SIG-M5 treated with dmso at 0.1 percent for 504 hours (cell line): ENCODE measurements at regions not wholly inside any gene's neighbourhood (a gene's known extent, or its start where the extent isn't known, plus 50 kb on each side); places are given as distances from the start of the nearest gene placed in this dataset.

Experiments
- DNase-seq: peaks from one replicate; lab custom pipeline; 2025; ENCODE audit not compliant: unreplicated experiment; lab: John Stamatoyannopoulos, UW

DNA sequence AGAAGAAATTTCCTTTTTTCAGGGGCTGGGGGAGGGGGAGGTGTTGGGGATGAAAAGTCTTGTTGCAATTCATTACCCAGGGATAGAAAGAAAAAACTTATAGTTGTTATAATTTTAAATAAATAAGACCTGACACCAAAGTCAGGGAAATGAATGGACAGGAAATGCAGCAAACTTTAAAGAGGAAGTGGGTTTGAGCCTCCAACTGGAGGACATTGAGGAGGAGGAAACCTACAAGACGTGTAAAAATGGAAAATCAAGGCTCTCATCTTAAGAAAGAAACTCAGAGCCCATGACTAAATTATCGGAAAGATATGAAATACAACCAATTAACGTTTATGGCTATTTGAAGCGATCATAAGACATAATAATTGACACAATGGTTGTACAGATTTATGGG, 54.4 kb downstream of the NIBAN1 start:
- peak; percentile 47 for DNase-seq

DNA sequence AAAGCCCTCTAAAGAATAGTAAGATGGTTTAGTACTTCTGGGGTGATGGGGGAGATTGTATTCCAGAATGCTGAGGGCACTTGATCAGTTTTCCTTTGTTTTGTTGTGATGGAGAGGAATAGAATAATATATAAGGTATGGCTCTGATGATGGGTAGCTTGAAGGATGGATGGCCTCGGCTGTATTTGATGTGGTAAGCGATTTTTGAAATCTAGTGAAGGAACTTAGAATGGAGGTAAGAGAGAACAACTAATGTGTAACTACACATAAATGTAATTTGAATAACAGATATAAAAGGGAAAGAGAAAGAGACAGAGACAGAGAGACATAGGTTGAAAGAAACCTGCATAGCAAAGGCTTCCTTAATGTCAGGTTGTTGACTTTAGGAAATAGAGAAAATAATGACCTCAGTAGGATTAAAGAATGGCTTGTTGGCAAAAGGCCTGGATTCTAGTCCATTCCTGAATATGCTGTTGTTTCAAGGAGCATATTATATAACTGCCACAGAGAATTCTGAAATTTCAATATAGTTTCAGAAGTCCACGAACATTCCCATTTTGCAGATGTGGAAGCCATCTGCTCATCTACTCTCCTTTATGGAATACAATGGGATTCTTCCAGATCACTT, 58.7 kb downstream of the NIBAN1 start:
- no peak for DNase-seq

DNA sequence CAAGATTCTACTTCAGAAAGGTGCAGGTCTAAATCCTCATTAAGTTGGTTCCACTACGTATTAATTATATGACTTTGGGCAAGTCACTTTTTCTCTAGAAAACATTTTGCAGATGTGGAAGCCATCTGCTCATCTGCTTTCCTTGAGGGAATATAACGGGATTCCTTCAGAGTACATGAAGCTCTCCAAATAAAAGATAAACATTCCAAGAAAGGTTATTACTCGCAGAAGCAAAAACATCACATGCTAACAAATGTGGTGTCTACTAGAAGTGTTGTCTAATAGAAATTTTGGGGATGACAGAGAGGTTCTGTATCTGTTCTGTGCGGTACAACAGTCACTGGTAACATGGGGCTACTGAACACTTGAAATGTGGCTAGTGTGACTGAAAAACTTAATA, 60.2 kb downstream of the NIBAN1 start:
- DNase-seq = no peak

DNA sequence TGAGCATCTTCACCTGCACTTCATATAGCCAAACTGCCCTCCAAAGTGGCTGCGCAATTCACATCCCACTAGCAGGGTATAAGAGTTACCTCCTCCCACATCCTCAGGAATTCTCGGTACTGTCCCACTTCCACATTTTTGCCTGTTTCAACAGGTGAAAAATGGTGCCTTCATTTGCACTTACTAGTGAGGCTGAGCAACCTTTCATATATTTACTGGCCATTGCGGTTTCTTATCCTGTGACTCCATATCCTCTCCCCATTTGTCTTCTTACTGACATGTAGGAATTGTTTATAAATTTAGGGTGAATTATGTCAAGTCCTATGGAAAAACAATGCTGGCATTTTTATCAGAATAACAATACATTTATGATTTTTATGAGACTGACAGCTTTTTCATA, 61.9 kb downstream of the NIBAN1 start:
- no peak for DNase-seq

DNA sequence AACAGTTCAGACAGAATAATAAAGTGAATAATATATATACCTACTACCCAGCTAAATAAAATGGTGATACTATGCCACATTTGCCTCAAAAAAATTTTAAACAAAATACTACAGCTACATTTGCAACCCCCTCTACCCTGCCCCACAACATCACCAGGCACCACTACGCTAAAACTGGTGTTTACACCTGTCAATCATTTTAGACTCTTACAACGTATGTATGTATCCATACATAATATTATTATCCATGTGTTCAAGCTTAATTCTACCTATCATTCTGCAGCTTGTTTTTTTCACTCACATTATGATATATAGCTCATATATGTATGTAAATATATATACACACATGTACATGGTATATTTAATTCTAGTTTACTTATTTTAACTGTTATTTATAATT, 62.5 kb downstream of the NIBAN1 start:
- no peak for DNase-seq

DNA sequence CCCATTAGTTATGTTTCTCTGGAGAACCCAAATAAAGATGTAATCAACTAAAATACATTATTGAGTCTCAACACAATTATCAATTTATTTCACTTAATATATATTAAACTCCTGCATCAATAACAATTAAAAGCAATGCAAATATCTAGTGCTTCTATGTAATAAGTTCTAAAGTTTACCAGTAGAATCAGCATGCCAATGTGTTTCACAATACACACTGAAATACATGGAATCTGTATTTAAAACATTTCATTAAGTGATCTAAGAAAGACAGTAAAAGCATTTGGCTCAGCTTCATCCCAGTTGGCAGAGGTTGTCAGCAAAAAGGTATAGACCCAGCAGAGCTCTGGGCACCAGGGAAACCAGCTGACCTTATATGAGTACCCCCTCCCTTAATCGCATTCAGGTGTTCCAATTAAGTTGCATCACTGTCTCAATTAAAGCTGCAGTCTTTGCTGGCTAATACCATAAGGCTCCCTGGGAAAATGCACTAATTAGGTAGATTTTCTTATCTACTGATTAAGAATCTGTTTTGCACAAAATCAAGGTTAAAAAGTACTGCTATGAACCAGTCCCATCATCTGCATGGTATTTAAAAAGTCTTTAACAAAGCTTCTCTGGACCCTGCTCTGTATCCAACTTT, 63.1 kb downstream of the NIBAN1 start:
- DNase-seq = no peak

DNA sequence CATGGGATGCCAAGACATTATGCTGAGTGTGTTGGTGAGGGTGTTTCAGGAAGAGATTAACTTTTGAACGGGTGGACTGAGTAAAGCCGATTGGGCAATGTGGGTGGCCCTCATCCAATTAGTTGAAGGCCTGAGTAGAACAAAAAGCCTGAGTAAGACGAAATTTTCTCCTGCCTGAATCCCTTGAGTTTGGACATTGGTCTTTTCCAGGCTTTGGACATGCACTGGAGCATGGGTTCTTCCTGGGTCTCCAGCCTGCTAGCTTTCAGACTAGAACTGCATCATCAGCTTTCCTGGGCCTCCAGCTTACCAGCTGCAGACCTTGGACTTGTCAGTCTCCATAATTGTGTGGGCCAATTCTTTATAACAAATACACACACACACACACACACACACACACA, 63.6 kb downstream of the NIBAN1 start:
- no peak for DNase-seq

DNA sequence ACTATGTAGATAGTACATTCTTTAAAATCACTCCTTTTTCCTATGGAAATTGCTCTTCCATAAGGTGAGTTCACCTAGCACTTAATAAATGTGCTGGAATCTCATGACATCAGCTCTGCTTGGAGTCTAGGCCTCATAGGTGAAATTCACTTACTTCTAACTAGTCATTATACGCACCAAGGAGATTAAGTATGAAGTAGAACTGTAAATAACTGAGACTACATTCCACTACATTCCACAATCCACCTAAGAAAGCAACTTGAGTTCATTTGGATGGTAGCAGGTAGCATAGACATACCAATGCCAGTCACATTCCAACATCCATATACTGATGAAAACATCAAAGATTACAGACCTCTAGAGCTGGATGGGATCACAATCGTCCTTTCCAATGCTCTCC, 64.3 kb downstream of the NIBAN1 start:
- no peak for DNase-seq

DNA sequence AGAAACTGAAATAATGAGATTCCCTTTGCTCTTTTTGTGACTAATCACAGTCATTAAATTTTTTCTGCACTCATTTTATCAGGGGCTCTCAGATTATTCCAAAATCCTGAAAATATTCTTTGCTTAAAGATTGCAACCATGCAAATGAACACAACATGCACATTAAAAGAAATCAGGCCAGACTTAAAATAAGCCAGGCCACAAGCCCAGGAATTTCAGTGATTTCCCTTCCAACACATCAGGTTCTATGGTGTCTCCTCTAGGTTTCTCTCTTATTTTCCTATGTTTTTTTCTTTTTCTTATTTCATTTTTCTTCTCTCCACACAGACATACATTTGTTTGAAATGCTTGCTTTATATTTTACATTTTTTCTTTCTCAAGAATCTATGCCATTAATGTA, 65.3 kb downstream of the NIBAN1 start:
- DNase-seq = no peak

DNA sequence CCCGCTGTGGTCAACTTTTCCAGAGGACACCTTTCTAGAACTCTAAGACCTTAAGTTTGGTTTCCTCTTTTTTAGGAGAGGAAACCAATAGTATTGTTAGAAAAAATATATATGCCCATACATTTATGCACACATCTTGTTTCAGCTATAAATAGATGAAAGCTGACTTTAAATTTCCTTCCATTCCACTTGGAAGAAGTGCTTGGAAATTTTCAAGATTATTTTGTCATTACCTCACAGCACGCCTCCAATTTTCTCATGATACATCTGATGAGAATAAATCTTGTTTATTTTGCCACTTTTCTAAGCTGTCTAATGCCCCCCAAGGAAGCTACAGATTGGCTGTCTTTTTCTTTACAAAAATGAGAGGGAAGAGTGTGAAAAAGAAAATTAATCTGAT, 65.8 kb downstream of the NIBAN1 start:
- no peak for DNase-seq

DNA sequence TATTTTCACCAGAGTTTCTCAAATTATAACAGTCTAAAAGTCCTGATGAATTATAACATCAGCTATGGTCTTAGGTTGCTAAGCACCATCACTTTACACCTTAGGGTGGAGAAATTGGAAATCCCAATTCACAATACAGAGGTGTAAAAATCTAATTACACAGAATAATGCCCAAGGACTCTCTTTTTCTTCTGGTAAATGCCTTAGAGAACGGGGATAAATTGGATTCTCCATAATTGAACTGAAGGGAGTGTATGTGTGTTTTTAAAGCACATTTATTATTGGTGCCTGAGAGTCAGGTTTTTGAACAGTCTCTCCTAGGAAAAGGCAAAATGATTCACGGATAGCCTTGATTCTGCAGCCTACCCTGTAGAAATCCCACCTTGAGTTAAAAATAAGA, 66.8 kb downstream of the NIBAN1 start:
- no peak for DNase-seq

DNA sequence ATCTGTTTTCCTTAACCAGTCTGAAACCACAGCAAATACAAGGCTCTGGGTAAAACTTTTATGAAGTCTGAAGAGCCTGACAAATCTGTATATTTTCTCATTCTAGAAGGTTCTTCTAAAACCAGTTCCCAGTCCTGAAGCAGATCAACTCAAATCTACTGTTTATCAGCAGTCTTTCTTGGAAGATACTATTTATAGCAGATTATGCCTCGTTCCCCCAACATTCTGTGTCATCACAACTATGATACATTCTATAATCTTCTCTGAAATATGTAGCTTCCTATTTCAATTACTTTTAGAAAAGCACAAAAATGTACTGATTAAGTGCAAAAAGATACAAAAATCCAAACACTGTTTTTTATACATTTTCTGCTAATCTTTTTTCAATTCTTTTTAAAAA, 67.5 kb downstream of the NIBAN1 start:
- no peak for DNase-seq

DNA sequence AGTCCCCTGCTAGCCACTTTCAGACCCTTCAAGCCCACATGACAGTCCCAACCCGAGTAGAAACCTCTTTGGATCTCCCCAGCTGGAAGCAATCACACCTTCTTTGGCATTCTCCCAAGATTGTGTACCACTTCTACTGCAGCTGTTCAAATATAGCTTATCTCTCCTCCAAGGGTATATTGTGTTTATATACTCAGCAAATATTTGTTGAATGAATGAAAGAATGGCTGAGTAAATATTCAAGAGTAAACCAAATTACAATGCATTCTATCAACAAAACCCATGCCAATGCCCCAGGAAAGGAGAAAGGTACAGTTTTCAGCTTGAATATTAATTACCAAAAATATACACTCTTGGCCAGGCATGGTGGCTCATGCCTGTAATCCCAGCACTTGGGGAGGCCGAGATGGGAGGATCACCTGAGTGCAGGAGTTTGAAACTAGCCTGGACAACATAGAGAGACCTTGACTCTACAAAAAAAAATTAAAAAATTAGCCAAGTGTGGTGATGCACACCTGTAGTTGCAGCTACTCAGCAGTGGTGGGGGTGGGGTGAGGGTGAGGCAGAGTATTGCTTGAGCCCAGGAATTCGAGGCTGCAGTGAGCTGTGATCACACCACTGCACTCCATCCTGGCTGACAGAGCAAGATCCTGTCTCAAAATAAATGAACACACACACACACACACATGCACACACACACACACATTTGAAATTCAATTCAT, 68.5 kb downstream of the NIBAN1 start:
- DNase-seq = peak; percentile 52

DNA sequence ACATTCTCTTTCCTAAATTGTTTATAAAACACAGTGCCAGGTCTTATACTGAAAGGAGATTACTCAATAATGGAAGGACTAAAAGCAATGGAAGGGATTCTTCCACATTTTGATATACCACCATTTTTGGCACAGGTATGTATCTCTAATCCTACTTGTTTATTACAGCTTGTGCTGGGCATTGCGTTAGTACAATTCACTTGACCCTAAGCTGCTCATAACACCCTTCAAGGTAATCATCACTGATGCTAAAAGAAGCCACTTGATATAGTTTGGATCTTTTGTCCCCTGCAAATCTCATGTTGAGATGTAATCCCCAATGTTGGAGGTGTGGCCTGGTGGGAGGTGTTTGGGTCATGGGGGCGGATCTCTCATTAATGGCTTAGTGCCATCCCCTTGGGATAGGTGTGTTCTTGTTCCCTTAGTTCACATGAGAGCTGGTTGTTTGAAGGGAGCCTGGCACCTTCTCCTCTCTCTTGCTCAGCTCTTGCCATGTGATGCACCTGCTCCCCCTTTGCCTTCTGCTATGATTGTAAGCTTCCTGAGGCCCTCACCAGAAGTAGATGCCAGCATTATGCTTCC, 71.1 kb downstream of the NIBAN1 start:
- no peak for DNase-seq

DNA sequence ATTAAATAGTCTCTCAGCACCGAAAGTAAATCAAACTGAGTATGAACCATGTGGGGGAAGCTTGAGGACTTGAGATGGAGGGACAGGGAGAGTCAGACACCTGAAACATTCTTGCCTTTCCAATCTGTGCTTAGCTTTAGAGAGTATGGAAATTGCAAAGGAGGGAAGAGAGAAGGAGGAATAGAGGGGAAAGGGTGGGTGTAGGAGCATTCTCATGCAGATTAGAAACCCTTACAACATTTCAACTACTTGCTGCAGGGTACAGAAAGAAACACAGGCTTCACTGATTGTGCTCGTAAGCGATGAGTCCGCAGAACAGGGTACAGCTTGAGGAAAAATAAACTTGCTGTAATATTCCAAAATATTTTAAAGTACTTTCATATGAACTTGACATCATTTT, 73.8 kb downstream of the NIBAN1 start:
- DNase-seq = no peak

DNA sequence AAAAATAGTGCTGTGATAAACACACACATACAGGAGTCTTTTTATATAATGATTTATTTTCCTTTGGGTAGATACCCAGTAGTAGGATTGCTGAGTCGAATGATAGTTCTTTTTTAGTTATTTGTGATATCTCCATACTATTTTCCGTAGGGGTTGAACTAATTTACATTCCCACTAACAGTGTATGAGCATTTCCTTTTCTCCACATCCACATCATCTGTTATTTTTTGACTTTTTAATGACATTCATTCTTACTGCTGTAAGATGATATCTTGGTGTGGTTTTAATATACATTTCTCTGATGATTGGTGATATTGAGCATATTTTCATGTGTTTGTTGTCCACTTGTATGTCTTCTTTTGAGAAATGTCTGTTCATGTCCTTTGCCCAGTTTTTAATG, 78.3 kb downstream of the NIBAN1 start:
- DNase-seq = no peak

DNA sequence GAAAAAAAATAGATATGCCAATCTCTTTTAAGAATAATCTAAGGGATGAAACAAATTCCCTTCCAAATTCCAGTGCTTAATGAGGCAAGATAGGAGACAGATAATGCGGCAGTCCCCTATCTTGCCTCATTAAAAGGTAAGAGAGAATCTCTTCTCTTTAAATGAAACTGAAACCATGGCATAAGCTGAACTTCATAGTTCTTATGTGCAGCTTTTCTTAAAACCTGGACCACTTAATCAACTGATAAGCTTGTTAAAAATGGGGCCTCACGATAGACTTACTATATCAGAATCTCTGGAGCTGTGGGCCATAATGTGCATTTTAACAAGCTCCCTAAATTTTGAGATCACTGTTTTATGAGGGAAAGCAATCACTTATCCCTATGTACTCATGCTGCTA, 79.2 kb downstream of the NIBAN1 start:
- no peak for DNase-seq

DNA sequence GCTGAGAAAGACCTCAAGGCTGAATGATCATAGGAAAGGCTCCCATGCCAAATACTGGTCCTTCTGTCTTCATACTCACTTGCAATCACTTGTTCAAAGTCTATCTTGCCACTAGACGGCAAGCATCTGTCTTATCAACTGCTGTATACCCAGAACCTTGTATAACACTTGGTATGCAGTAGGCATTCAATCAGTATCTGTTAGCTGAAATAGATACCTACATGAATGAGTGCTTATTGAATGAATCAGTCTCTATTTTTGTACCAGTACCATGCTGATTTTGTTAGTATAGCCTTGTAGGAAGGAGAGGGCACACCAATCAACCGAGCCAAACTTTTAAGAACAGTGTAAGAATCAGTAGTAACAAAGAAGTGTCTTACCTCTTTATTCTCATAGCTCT, 80.6 kb downstream of the NIBAN1 start:
- DNase-seq = no peak

DNA sequence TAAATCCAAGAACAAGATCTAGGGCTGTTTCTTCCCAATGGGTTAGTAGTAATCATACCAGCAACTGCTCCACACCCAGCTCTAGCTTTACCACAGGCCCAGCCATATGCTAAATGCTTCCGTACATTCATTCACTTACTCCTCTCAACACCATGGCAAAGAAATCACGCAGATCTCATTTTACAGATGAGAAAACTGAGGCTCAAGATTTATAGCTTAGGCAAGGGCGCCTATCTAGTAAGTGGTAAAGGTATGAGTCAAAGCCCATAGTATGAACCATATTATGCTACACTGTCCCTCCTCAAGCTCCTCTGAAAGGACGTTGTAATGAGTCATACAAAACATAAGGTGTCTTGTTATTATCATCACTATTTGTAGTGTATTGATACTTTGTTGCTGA, 82.2 kb downstream of the NIBAN1 start:
- DNase-seq = no peak

DNA sequence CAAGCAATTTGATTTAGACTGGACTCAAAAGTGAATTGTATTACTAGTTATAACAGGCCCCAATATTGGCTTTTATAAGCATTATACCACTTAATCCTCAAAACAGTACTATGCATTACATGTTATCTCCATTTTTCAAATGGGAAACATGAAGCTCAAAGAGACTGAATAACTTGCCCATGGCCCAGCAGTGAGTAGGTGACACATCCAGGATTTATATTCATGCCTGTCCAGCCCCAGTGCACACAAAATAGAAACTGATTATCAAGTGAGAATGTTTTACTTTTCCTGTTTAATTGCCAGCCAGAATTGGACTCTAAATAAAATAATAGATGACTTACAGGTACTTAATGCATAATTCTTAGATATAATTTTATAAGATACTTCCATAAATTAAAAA, 82.9 kb downstream of the NIBAN1 start:
- DNase-seq = no peak

DNA sequence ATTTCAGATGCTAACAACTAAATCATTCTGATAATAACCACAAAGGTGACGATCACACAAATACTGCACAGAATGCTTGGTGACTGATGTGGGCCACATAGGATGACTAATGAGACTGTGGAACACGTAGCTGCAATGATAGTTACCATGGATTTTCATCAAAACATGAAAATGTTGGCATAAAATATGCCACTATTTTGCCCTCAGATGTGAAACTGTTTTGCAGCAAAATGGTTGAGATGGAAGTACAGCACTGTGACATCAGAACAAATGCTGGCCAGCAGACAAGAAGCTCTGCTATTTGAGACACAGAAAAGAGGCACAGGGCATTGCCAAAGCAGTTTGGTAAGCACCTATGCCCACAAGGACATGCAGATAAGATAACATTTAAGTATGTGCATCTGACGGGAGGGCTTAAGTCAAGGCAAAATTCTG, 83.8 kb downstream of the NIBAN1 start:
- no peak for DNase-seq

DNA sequence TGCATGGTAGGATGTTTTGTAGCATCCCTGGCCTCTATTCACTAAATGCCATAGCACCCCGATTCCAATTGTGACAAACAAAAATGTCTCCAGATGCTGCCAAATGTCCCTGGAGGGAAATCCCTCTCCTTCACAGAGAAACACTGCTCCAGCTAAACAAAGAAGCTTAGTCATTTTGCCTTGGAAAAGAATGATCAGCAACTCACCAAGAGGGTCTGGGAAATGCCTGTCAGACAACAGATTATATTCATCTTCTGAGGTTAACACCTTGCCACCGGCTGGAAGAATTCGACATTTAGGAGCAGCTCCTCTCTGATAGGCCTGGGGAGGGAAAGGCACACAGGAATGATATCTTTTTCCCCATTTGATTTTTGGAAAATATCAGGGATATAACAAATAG, 84.4 kb downstream of the NIBAN1 start:
- DNase-seq = no peak
